Osteoblast (primary cell): ENCODE measurements at regions not wholly inside any gene's neighbourhood (a gene's known extent, or its start where the extent isn't known, plus 50 kb on each side); places are given as distances from the start of the nearest gene placed in this dataset.

ENCODE experiments used
- DNase-seq: peaks from one replicate; pipeline ENCODE4 v3.0.0; 2011; ENCODE audit warnings: low spot score, mixed read lengths; ENCODE audit not compliant: insufficient read length; ENCODE audit errors: missing footprints
- H2AFZ ChIP-seq: 2 replicates; pipeline ENCODE4 v1.6.0; 2011; ENCODE audit warnings: mild to moderate bottlenecking, low read length
- H3K27ac ChIP-seq: 2 replicates; pipeline ENCODE4 v1.5.1; 2011; ENCODE audit warnings: mild to moderate bottlenecking, low read depth, low read length, moderate library complexity
- H3K27me3 ChIP-seq: 2 replicates; pipeline ENCODE4 v1.6.0; 2012; ENCODE audit warnings: mild to moderate bottlenecking, control low read depth, inconsistent platforms, low read length, moderate library complexity; ENCODE audit not compliant: insufficient read depth
- H3K36me3 ChIP-seq: 2 replicates; pipeline ENCODE4 v1.5.1; 2011; ENCODE audit warnings: mild to moderate bottlenecking, low read length, control low read depth, moderate library complexity; ENCODE audit not compliant: insufficient read depth
- H3K4me1 ChIP-seq: 2 replicates; pipeline ENCODE4 v1.5.1; 2011; ENCODE audit warnings: mild to moderate bottlenecking, low read length, control low read depth, moderate library complexity; ENCODE audit not compliant: insufficient read depth
- H3K4me2 ChIP-seq: 2 replicates; pipeline ENCODE4 v1.6.0; 2011; ENCODE audit warnings: mild to moderate bottlenecking, low read length; ENCODE audit not compliant: insufficient read depth
- H3K4me3 ChIP-seq: fragments of 200-600 bp; sonication (generic); 3 replicates; pipeline ENCODE4 v1.5.1; 2012; ENCODE audit warnings: mild to moderate bottlenecking, low read length, inconsistent platforms; ENCODE audit not compliant: insufficient read depth
- H3K79me2 ChIP-seq: 2 replicates; pipeline ENCODE4 v1.6.0; 2012; ENCODE audit warnings: mild to moderate bottlenecking, low read length, control low read depth, inconsistent platforms; ENCODE audit not compliant: insufficient read depth
- H3K9me3 ChIP-seq: 2 replicates; pipeline ENCODE4 v1.5.1; 2011; ENCODE audit warnings: low read depth, low read length, control low read depth
- H4K20me1 ChIP-seq: 2 replicates; pipeline ENCODE4 v1.6.0; 2012; ENCODE audit warnings: mild to moderate bottlenecking, low read length, control low read depth; ENCODE audit not compliant: insufficient read depth
- CTCF ChIP-seq: IDR thresholded peaks from 2 replicates; pipeline ENCODE4 v1.5.1; 2011; ENCODE audit warnings: mild to moderate bottlenecking, low read depth, low read length, moderate library complexity; ENCODE audit errors: extremely low read depth

- TF ChIP-seq CTCF: no peak
- no peaks in the 10 kb centered on the region for H3K79me2 ChIP-seq
- no peaks in the 10 kb centered on the region for H3K4me1 ChIP-seq
- no peak overlapping the region for H3K4me3 ChIP-seq
- H3K27ac ChIP-seq: no peak overlapping the region
- no peaks in the 10 kb centered on the region for H3K36me3 ChIP-seq
- H3K27me3 ChIP-seq: peaks cover 17% of the 10 kb centered on the region
- no peak overlapping the region for H3K4me2 ChIP-seq
- H4K20me1 ChIP-seq: no peaks in the 10 kb centered on the region
- no peak for DNase-seq
- no peaks in the 10 kb centered on the region for H3K9me3 ChIP-seq
- H2AFZ ChIP-seq: no peak overlapping the region
These were observed 123.8 kb downstream of the ZNF280B start for GRCh38 chr22:22384668-22385244.

GRCh38 chr22:22386602-22387385 lies 121.7 kb downstream of the ZNF280B start:
- peaks cover 20% of the 10 kb centered on the region for H3K27me3 ChIP-seq
- no peaks in the 10 kb centered on the region for H3K79me2 ChIP-seq
- no peaks in the 10 kb centered on the region for H4K20me1 ChIP-seq
- H3K27ac ChIP-seq: no peak overlapping the region
- DNase-seq: no peak
- no peak overlapping the region for H2AFZ ChIP-seq
- no peaks in the 10 kb centered on the region for H3K4me1 ChIP-seq
- TF ChIP-seq CTCF: no peak
- H3K4me2 ChIP-seq: no peak overlapping the region
- no peaks in the 10 kb centered on the region for H3K36me3 ChIP-seq
- H3K9me3 ChIP-seq: no peaks in the 10 kb centered on the region
- H3K4me3 ChIP-seq: no peak overlapping the region

GRCh38 chr22:22387386-22387736 lies 121.2 kb downstream of the ZNF280B start:
- Histone ChIP-seq H2AFZ (no peak overlapping the region), H3K9me3 (no peaks in the 10 kb centered on the region), H3K27me3 (peaks cover 17% of the 10 kb centered on the region), H3K36me3 (no peaks in the 10 kb centered on the region), H4K20me1 (no peaks in the 10 kb centered on the region), H3K4me3 (no peak overlapping the region), H3K4me2 (no peak overlapping the region), H3K4me1 (no peaks in the 10 kb centered on the region), H3K79me2 (no peaks in the 10 kb centered on the region), H3K27ac (no peak overlapping the region)
- DNase-seq: no peak
- TF ChIP-seq CTCF: no peak

- Histone ChIP-seq H3K4me3 (no peak overlapping the region), H2AFZ (no peak overlapping the region), H3K4me1 (no peaks in the 10 kb centered on the region), H3K79me2 (no peaks in the 10 kb centered on the region), H3K9me3 (no peaks in the 10 kb centered on the region), H3K27ac (no peak overlapping the region), H3K4me2 (no peak overlapping the region), H3K27me3 (peaks cover 13% of the 10 kb centered on the region), H3K36me3 (no peaks in the 10 kb centered on the region), H4K20me1 (no peaks in the 10 kb centered on the region)
- no peak for TF ChIP-seq CTCF
- no peak for DNase-seq
These were observed 120.5 kb downstream of the ZNF280B start for GRCh38 chr22:22388090-22388489.
